H1 (cell line): ENCODE measurements at regions not wholly inside any gene's neighbourhood (a gene's known extent, or its start where the extent isn't known, plus 50 kb on each side); places are given as distances from the start of the nearest gene placed in this dataset.

Source experiments
- CHD7 ChIP-seq: fragments of 300-600 bp; sonication (generic); IDR thresholded peaks from 2 replicates; pipeline ENCODE4 v1.7.1; 2012; ENCODE audit warnings: low read length, moderate library complexity, mild to moderate bottlenecking, inconsistent platforms; ENCODE audit not compliant: insufficient replicate concordance
- EZH2 ChIP-seq: fragments of 200-600 bp; sonication (generic); IDR thresholded peaks from 2 replicates; pipeline ENCODE4 v1.7.1; 2012; ENCODE audit warnings: low read depth, mild to moderate bottlenecking, moderate library complexity, low read length, inconsistent platforms; ENCODE audit not compliant: severe bottlenecking
- NANOG ChIP-seq: IDR thresholded peaks from 2 replicates; pipeline ENCODE4 v1.6.1; 2011; ENCODE audit warnings: low read length, low read depth, mild to moderate bottlenecking, inconsistent platforms; ENCODE audit not compliant: insufficient read depth, poor library complexity, severe bottlenecking
- TF ChIP-seq, protein P1 (sequence below): IDR thresholded peaks from 2 replicates; pipeline ENCODE4 v1.6.1; 2012; ENCODE audit warnings: inconsistent platforms

DNA sequence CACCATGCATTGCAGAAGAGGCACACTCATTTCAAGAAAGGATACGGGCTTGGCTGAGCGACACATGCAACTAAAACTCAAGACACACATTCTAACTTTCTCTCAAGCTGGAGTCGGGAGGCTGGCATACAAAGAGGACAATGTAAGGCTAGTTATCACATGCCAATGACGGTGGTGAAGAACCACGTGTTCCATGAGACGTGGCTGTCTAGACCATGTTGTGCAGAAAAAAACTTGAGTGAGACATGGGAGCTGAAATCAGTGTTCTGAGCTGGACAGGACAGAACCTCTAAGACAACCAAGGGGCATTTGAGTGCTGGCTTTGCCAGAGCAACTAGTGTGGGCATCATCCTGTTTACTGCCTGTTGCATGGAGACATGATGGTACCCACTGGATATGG, 193.0 kb upstream of the DPP6 start (continued):
- TF ChIP-seq CHD7 (no peak), EZH2 (no peak), NANOG (no peak)
- TF ChIP-seq, protein P1, sequence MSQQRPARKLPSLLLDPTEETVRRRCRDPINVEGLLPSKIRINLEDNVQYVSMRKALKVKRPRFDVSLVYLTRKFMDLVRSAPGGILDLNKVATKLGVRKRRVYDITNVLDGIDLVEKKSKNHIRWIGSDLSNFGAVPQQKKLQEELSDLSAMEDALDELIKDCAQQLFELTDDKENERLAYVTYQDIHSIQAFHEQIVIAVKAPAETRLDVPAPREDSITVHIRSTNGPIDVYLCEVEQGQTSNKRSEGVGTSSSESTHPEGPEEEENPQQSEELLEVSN: no peak
- TF ChIP-seq, all 59 proteins: peak for 0
